Left forelimb (tissue), 1 donor: ENCODE measurements at regions not wholly inside any gene's neighbourhood (a gene's known extent, or its start where the extent isn't known, plus 50 kb on each side); places are given as distances from the start of the nearest gene placed in this dataset.
"Not testable (repeated sequence)": the region's sequence is repeated elsewhere in the genome, so short reads cannot be mapped to it uniquely, and the experiment has no call there.

ENCODE experiments used
- DNase-seq: peaks from one replicate; pipeline ENCODE4 v3.0.0-alpha.2; 2018; ENCODE audit warnings: low spot score

GRCh38 chr4:81816031-81816761 is 344.5 kb upstream of the RASGEF1B start:
- no peak for DNase-seq

DNA sequence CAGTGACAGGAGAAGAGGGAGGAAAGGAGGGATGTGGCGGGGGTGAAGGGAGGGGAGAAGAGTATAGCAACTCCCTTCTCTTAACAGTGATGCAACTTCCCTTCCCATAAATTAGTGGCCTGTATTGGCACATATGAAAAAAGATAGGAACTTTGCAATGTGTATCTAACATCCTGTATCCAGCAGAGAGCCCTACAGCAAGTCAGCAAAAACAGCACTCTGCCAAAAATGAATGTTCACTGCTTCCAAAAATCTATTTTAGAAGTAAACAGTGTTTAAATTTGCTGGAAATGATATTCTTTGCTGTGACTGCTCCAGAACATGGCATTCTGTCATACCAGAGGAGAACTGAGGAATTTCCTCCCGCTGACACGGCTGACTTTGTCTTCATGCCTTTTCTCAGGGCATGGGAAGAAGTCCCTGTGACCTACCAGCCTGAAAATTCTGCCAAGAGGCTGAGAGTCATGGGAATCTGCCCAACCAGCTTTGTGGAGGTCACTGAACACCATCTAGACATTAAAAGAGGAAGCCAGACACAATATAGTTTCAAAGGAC is 343.4 kb upstream of the RASGEF1B start:
- no peak for DNase-seq

GRCh38 chr4:81811562-81812293 is 340.0 kb upstream of the RASGEF1B start:
- no peak for DNase-seq

DNA sequence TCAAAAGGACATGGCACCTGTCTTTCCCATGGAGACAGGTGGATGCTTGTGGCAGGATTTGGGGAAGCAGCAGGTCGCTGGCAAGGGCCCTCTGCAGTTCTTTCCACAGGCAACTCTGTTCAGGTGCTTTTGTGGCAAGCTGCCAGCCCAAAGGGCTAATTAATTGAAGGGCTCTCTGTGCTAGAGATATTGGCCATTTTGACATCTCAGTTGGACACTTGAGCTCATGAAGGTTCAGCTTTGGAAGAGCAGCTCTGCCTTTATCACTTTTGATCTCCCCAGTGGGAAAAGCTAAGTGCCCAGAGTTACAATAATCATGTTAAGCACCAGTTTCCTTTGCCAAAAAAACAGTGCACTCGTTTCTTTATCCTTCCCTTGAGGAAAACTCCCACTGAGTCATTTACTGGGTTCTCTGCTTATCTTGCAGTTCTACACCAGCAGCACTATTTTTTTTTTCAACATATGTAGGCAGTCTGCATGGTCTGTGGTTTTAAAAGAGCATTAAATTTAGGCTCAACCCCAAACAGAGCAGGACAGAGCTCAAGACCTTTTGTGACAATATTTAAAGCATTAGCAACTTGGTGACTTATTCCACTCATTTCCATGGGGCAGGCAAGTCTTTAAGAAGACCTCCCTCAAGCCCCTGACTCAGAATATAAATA is 336.4 kb upstream of the RASGEF1B start:
- no peak for DNase-seq

DNA sequence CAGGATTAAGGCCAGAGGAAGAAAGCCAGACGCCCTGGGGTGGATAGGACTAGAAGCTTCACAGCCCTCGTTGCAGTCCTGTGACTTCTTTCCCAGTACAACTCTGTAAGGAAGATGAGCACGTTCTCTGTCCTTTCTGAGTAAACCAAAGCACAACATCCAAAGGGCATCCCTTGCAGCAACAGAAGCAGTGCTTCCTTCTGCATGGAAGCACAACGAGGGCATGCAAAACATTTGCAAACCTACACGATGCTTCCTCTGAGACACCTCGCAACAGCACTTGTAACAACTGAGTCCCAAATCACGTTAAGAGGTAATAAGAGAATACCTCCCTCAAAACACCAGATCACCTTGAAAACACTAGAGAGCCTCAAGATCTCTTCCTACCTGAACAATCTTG is 335.7 kb upstream of the RASGEF1B start:
- DNase-seq: no peak

GRCh38 chr4:81806485-81806884 is 334.8 kb upstream of the RASGEF1B start:
- no peak for DNase-seq

GRCh38 chr4:81804849-81805248 is 333.1 kb upstream of the RASGEF1B start:
- DNase-seq: no peak

DNA sequence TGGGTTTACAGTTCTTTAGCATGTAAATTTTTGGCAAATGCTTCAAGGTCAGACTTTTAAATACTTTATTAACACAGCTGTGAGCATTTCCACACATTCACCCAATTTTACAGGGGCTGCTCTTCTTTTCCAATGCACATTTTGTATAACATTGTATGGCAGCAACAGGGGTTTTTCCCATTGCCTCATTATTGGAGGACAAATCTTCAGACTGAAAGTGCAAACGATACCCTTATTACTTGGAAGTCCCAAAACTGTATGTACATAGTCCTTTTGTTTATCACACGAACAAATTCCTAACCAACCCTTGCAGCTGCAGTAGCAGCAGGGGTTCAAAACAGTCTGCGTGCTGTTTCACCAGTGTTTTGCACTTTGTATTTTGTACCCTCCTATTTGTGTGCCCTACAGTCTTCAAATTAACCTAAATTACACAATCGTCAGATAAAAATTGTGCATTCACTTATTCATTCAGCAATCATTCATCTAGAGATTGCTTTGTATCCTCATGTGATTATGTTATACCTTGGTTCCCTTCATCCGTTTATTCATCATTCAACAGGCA is 330.7 kb upstream of the RASGEF1B start:
- DNase-seq: no peak

DNA sequence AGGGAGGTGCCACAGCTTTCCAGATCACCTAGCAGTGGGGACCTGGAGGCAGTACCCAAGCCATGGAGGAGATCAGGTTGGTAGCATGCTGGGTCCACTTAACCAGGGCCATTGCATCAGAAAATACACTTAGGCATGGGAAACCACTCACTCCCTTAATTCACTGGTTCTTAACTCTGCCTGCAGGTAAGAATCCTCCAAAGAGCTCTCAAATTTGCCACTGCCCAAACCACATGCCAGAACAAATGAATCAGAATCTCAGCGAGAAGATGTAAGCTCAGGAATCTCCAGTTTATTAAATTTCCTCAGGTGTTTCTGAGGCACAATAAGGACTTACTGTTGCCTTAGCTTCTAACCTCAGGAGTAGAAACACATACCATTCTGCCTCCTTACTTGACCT is 327.7 kb upstream of the RASGEF1B start:
- DNase-seq: no peak

- no peak for DNase-seq
Measured at GRCh38 chr4:81796790-81797528, 325.3 kb upstream of the RASGEF1B start.

DNA sequence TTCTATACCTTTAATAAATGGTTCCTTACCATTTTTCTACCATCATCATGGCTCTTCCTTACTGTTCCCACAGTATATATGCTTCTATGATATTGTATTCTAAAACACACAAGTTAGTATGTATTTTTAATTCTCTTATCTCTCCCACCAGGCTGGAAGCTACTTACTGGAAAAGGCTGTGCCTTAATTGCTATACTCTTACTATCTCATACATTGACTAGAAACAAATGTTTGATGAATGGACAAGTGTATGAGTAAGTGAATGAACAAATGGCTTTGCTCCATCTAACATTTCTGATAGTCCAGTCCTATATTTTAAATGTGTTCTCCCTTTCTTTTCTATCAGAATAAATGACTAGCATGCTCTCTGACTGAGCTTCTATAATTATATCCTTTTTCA is 320.8 kb upstream of the RASGEF1B start:
- no peak for DNase-seq

DNA sequence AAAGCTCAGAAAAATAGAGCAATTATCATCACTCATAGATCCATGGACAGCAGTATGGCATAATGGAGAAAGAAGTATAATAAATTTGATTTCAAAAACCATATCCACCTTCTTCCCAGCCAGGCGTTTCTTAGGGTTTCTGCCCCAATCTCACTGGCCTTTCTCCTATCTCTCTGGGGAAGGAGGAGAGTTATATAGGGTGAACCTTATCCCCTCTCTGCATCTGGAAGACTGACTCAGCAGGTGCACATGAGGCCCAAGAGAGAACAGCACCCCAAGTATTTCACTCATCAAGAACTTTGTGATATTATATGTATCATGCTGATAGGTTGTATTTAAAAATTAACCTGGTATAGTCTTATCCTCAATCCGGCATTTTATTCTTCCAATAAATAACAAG is 318.8 kb upstream of the RASGEF1B start:
- no peak for DNase-seq

DNA sequence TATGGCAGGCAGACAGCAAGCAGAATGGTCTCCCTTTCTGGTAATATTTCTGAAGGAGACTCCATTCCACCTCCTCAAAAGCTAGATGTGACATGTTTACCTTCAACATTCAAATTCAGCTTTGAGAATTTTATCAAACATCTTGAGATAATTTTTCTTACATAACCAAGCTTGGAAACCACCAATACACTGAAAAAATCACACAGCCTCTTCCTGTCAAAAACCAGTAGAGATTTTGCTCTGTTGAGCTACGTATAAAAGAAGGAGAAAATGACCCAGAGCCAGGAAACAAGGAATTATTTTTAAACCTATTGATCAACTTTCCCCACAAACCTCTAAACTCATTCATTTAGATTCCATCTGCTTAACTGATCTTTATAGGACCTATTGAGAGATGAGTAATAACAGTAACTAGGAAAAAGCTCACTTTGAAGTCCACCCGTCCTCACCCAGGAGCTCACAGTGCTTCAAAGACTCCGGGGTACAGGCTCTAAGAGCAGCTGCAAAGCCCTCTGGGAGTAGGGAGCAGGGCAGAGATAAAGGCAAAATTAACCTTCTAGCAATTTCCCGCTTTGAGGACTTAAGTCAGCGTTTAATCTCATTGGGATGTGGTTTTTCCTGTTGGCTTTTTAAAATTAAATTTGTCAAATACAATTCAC is 318.2 kb upstream of the RASGEF1B start:
- no peak for DNase-seq

DNA sequence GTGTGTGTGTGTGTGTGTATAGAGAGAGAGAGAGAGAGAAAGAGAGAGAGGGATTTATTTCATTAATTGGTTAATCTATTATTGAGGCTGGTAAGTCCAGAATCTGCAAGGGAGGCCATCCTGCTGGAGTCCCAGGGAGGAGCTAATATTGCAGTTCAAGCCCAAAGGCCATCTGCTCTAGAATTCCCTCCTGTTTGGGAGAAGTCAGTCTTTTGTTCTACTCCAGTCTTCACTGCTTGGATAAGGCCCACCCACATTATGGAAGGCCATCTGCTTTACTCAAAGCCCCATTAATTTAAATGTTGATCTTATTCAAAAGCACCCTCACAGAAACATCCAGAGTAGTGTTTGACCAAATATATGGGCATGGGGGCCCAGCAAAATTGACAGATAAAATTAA is 317.5 kb upstream of the RASGEF1B start:
- DNase-seq: no peak

- no peak for DNase-seq
Measured at GRCh38 chr4:81786766-81787165, 315.1 kb upstream of the RASGEF1B start.

GRCh38 chr4:81786063-81786763 is 314.5 kb upstream of the RASGEF1B start:
- no peak for DNase-seq

- no peak for DNase-seq
Measured at GRCh38 chr4:81785338-81785737, 313.6 kb upstream of the RASGEF1B start.

GRCh38 chr4:81783558-81783957 is 311.9 kb upstream of the RASGEF1B start:
- DNase-seq: no peak

DNA sequence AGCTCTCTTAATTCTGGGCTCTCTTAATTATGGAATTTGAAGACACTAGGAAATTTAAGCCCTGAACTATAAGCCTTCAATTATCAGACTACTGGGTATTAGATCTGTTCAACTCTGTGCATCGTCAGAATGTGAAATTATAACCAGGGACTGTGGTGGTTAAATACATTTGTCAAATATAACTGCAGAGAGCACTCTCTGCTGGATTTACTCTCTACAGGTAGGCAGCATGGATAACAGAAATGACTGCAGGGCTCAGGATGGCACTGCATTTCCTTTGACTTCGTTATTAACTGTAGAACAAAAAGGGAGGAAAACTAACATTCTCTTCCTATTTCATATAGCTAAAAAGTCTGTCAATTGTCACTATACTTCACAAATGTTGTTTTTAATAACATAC is 310.1 kb upstream of the RASGEF1B start:
- DNase-seq: no peak

GRCh38 chr4:81777718-81778117 is 306.0 kb upstream of the RASGEF1B start:
- DNase-seq: not testable (repeated sequence)

DNA sequence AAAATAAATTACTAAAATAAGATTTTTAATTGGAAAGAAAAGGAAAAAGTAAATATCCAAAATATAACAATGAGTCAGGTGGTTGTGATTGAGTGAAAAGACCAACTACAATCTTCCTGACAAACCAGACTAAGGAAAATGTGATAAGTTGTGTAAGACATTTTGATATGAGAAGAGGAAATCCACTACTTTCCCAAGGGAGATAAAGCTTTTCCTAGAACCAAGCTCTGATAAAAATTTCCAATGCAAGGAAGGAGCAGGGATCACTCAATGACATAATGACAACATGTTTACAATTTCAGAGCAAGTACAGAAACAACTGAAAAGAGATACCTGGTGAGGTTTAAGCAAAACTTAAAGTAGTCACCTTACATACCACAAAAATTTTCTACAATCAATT is 305.1 kb upstream of the RASGEF1B start:
- DNase-seq: no peak
